GM19025 (cell line): ENCODE measurements at regions not wholly inside any gene's neighbourhood (a gene's known extent, or its start where the extent isn't known, plus 50 kb on each side); places are given as distances from the start of the nearest gene placed in this dataset.

Source experiments
- ATAC-seq: cut with Tn5 transposase; IDR thresholded peaks from one replicate; pipeline ENCODE4 v1.9.1; 2021; ENCODE audit warnings: mild to moderate bottlenecking, low read depth, moderate library complexity; ENCODE audit not compliant: unreplicated experiment

DNA sequence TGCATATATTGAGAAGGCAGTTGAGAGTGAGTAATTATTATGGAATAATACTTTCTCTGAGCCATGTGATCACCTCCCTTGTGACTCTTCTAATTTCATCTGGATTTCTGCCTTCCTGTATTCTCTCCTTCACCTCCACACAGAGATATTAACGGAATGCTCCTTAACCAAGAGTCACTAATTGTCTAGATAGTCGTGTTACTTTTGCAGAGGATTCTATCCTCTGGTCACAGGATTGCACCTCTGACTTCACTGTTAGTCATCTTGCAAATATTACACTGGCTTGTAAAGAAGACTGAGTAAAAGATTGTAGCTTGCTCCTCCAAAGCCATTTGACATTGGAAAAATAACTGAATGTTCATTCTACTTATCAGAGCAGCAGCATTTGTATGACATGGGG lies 160.9 kb downstream of the SH2D1A start:
- ATAC-seq: no peak

DNA sequence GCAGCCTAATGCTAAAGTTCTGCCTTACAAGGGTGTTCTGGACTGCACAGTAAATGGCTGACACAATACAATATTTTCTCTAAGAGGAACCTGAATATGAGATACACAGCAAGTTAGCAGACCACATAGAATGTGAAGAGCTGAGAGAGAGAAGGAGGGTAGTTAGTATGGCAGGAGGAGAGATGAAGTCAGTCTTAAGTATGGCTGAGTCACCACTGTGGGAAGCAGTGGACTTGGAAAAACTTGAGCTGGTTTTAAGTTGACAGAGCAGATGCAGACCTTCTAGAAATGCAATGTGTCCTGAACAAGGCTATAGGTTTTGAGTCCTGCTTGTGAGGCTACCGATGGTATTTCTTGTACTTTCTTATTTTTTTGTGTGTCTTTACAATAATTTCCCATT lies 172.5 kb downstream of the SH2D1A start:
- ATAC-seq: no peak

- ATAC-seq: no peak
Measured at GRCh38 chrX:124524852-124525251, 178.5 kb downstream of the SH2D1A start.

DNA sequence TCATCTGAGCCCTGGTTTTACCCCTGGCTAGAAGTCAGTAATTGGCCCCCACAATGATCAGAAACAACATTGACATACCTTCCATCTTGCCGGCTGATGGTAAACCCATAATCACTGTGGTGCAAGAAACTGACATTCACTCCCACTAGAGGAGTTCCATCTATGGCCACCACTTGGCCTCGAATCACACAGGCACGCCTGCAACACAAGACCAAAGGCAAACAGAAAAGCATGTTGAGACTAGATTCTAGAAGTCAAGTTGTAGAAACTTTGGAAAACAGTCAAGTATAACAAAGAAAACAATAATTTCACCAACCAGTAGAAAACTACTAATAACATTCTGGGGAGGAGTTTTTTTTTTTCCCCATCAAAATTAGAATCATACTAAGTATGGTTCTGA lies 183.4 kb downstream of the SH2D1A start:
- no peak for ATAC-seq

DNA sequence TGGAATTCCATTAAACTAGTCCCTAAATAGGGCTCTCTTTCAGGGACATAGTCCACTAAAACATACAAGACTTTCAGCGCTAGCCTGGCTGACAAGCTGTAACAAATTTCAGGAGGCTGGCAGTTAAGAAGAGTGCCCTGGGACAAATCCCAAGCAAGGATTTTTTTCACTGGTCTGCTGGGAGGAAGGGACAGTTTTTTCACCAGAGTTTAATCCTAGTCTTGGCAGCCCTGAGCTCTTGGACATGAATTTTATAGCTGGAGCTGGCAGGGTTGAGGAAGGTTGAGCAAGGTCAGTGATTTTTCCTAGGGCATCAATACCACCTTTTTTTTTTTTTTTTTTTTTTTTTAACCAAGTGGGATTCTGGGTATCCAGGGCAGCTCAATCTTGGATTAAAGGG lies 184.4 kb downstream of the SH2D1A start:
- ATAC-seq: no peak

DNA sequence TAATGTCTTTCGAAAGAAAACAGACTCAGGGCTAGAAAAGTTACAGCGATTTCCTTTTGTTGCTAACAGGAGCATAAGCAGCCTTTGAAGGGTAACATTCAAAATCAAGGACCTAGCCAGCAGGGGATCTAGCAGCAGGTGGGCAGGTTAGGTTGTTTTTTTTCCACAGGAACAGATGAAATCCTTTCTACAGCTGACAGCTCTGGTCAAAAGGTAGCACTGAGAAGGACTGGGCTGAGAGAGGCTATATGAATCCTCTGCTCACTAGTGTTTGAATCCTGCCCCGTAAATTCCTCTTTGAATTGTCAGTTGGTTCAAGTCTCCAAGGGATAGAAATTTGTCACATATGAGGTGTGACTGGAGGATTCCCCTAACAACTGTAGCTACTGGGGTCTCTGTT lies 188.2 kb downstream of the SH2D1A start:
- ATAC-seq: no peak

GRCh38 chrX:124540474-124540873 lies 194.1 kb downstream of the SH2D1A start:
- ATAC-seq: no peak

- ATAC-seq: no peak
Measured at GRCh38 chrX:124548571-124548970, 202.2 kb downstream of the SH2D1A start.

- no peak for ATAC-seq
Measured at GRCh38 chrX:124555036-124555595, 208.8 kb downstream of the SH2D1A start.

- no peak for ATAC-seq
Measured at GRCh38 chrX:124557976-124558375, 211.6 kb downstream of the SH2D1A start.

DNA sequence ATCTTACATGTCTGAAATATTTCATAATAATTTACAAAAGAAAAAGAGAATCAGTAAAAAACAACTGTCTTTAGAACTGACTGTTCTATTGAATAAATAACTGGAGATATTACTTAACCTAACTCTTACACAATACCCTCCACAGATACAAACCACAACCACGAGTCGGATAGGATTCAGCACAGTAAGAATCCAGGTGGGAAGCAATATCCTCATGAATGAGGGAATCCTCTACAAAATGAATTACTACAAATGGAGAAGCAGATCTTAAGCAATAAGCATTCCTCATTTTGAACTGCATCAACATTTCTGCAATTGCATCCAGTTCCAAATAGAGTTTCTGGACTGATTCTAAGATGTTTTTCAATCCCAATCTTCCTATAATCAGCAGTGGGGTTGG lies 227.1 kb downstream of the SH2D1A start:
- no peak for ATAC-seq

- ATAC-seq: no peak
Measured at GRCh38 chrX:124592744-124593143, 246.4 kb downstream of the SH2D1A start.

DNA sequence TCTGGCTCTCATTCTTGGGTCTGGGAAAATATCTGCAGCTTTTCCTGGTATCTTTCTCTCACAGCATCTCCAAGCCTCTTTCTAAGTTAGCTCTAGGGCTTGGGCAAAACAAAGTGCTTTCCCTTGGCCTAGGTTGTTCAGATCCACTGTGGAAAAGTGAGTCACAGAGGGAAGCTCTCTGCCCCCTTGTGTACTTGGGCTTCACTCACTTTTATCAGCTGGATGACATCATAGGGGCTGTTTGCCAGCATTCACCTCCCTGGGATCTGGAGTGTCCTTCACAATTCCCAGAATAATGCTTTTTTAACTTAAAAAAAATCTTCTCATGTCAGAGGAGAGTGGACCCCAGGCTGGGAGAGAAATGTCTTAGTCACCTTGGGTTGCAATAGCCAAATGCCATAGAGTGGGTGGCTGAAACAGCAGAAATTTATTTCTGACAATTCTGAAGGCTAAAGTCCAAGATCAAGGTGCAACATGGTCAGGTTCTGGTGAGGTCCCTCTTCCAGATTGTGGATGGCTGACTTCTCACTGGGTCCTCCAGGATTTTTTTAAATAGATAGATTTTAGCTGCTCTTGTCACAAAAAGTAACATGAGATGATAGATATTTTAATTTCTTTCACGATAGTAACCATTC lies 247.8 kb downstream of the SH2D1A start:
- ATAC-seq: no peak

- ATAC-seq: no peak
Measured at GRCh38 chrX:124605511-124605910, 259.1 kb downstream of the SH2D1A start.

- ATAC-seq: no peak
Measured at GRCh38 chrX:124606724-124607123, 260.4 kb downstream of the SH2D1A start.

GRCh38 chrX:124619710-124620109 lies 273.3 kb downstream of the SH2D1A start:
- no peak for ATAC-seq

GRCh38 chrX:124634363-124634762 lies 288.0 kb downstream of the SH2D1A start:
- no peak for ATAC-seq

- ATAC-seq: no peak
Measured at GRCh38 chrX:124641737-124642491, 295.6 kb downstream of the SH2D1A start.

- no peak for ATAC-seq
Measured at GRCh38 chrX:124646403-124646802, 300.0 kb downstream of the SH2D1A start.

GRCh38 chrX:124651031-124651430 lies 304.7 kb downstream of the SH2D1A start:
- ATAC-seq: no peak

GRCh38 chrX:124665621-124666400 lies 319.4 kb downstream of the SH2D1A start:
- ATAC-seq: no peak
